Hematopoietic multipotent progenitor cell treated with erythropoietin and hydrocortisone succinate and interleukin-3 and kit ligand, for 6 days (in vitro differentiated cells): ENCODE measurements at regions not wholly inside any gene's neighbourhood (a gene's known extent, or its start where the extent isn't known, plus 50 kb on each side); places are given as distances from the start of the nearest gene placed in this dataset.
A peak's percentile ranks its signal among the peaks of the same experiment; 100 is the strongest.

Experiments
- DNase-seq: peaks from one replicate; pipeline ENCODE4 v3.0.0-alpha.2; 2015

- peak; percentile 16 for DNase-seq
Measured at GRCh38 chr2:12177455-12178288, 431.2 kb downstream of the LPIN1 start.

- peak; percentile 72 for DNase-seq
Measured at GRCh38 chr2:12178289-12179080, 432.1 kb downstream of the LPIN1 start.

- DNase-seq = no peak
Measured at GRCh38 chr2:12180031-12180430, 433.6 kb downstream of the LPIN1 start.

GRCh38 chr2:12183032-12183645 is 436.7 kb downstream of the LPIN1 start:
- no peak for DNase-seq

GRCh38 chr2:12192762-12193161 is 446.3 kb downstream of the LPIN1 start:
- no peak for DNase-seq

GRCh38 chr2:12194968-12195367 is 448.5 kb downstream of the LPIN1 start:
- DNase-seq = no peak

- DNase-seq = no peak
Measured at GRCh38 chr2:12196495-12196894, 450.1 kb downstream of the LPIN1 start.

- no peak for DNase-seq
Measured at GRCh38 chr2:12197133-12197532, 450.7 kb downstream of the LPIN1 start.

- DNase-seq = no peak
Measured at GRCh38 chr2:12199491-12200211, 453.2 kb downstream of the LPIN1 start.

GRCh38 chr2:12201369-12201768 is 454.9 kb downstream of the LPIN1 start:
- DNase-seq = peak; percentile 48

GRCh38 chr2:12202313-12203075 is 456.1 kb downstream of the LPIN1 start:
- DNase-seq = no peak

- DNase-seq = no peak
Measured at GRCh38 chr2:12203528-12203927, 457.1 kb downstream of the LPIN1 start.

- DNase-seq = no peak
Measured at GRCh38 chr2:12205086-12205485, 458.7 kb downstream of the LPIN1 start.

GRCh38 chr2:12207491-12207890 is 461.1 kb downstream of the LPIN1 start:
- no peak for DNase-seq

GRCh38 chr2:12210016-12210933 is 463.8 kb downstream of the LPIN1 start:
- DNase-seq = no peak

GRCh38 chr2:12211326-12212175 is 465.1 kb downstream of the LPIN1 start:
- DNase-seq = no peak

GRCh38 chr2:12212841-12213597 is 466.6 kb downstream of the LPIN1 start:
- DNase-seq = peak; percentile 37

GRCh38 chr2:12217175-12217574 is 470.7 kb downstream of the LPIN1 start:
- DNase-seq = no peak

- no peak for DNase-seq
Measured at GRCh38 chr2:12219761-12220160, 473.3 kb downstream of the LPIN1 start.
